BJ (cell line): ENCODE measurements at regions not wholly inside any gene's neighbourhood (a gene's known extent, or its start where the extent isn't known, plus 50 kb on each side); places are given as distances from the start of the nearest gene placed in this dataset.

ENCODE experiments used
- CTCF ChIA-PET: fragments of 350-600 bp; formaldehyde crosslinking; extraction: SDS; loops from one replicate; lab custom pipeline; 2021; ENCODE audit warnings: antibody characterized with exemption, inconsistent platforms; lab: Yijun Ruan, JAX
- POLR2A ChIA-PET: fragments of 300-600 bp; sonication (Branson Sonifier 250); formaldehyde crosslinking; extraction: SDS; loops from one replicate; lab custom pipeline; 2021; ENCODE audit warnings: antibody characterized with exemption; lab: Charles Lee
- DNase-seq: peaks from one replicate; pipeline ENCODE4 v3.0.0-alpha.2; 2011; ENCODE audit warnings: low read depth
- H3K27me3 ChIP-seq: 2 replicates; pipeline ENCODE4 v1.6.0; 2011; ENCODE audit warnings: low read length; ENCODE audit not compliant: control insufficient read depth, insufficient read depth
- H3K36me3 ChIP-seq: 2 replicates; pipeline ENCODE4 v1.5.1; 2011; ENCODE audit warnings: low read length; ENCODE audit not compliant: control insufficient read depth, insufficient read depth
- H3K4me3 ChIP-seq: 2 replicates; pipeline ENCODE4 v1.5.1; 2011; ENCODE audit warnings: low read depth, mild to moderate bottlenecking, control low read depth, low read length
- CTCF ChIP-seq: IDR thresholded peaks from 2 replicates; pipeline ENCODE4 v1.5.1; 2011; ENCODE audit warnings: low read depth, mild to moderate bottlenecking, control low read depth, inconsistent platforms, low read length, moderate library complexity; ENCODE audit not compliant: insufficient read depth

- POLR2A ChIA-PET = no interaction called here
- no peaks in the 10 kb centered on the region for H3K36me3 ChIP-seq
- no peak overlapping the region for H3K4me3 ChIP-seq
- CTCF ChIA-PET = no interaction called here
- H3K27me3 ChIP-seq = no peaks in the 10 kb centered on the region
- TF ChIP-seq CTCF = no peak
- no peak for DNase-seq
Measured at GRCh38 chr5:178808886-178809285, 50.9 kb upstream of the ZNF354B start.

GRCh38 chr5:178801021-178801420 lies 58.7 kb upstream of the ZNF354B start:
- POLR2A ChIA-PET = no interaction called here

GRCh38 chr5:178797546-178798440 lies 62.0 kb upstream of the ZNF354B start:
- Histone ChIP-seq H3K4me3 (no peak overlapping the region), H3K27me3 (no peaks in the 10 kb centered on the region), H3K36me3 (no peaks in the 10 kb centered on the region)
- CTCF ChIA-PET = no interaction called here
- no peak for DNase-seq
- no peak for TF ChIP-seq CTCF
- POLR2A ChIA-PET = no interaction called here

More at GRCh38 chr5:178801021-178801420, 58.7 kb upstream of the ZNF354B start:
- DNase-seq = no peak
- CTCF ChIA-PET = no interaction called here
- no peak overlapping the region for H3K4me3 ChIP-seq
- H3K27me3 ChIP-seq = no peaks in the 10 kb centered on the region
- TF ChIP-seq CTCF = no peak
- no peaks in the 10 kb centered on the region for H3K36me3 ChIP-seq

GRCh38 chr5:178797101-178797521 lies 62.6 kb upstream of the ZNF354B start:
- no peaks in the 10 kb centered on the region for H3K36me3 ChIP-seq
- POLR2A ChIA-PET = no interaction called here
- TF ChIP-seq CTCF = no peak
- CTCF ChIA-PET = no interaction called here
- DNase-seq = no peak
- no peaks in the 10 kb centered on the region for H3K27me3 ChIP-seq
- no peak overlapping the region for H3K4me3 ChIP-seq

GRCh38 chr5:178796165-178796945 lies 63.4 kb upstream of the ZNF354B start:
- ChIA-PET POLR2A (no interaction called here), CTCF (no interaction called here)
- Histone ChIP-seq H3K27me3 (no peaks in the 10 kb centered on the region), H3K36me3 (no peaks in the 10 kb centered on the region), H3K4me3 (no peak overlapping the region)
- no peak for DNase-seq
- TF ChIP-seq CTCF = no peak
